OCI-LY1 (cell line): ENCODE measurements at regions not wholly inside any gene's neighbourhood (a gene's known extent, or its start where the extent isn't known, plus 50 kb on each side); places are given as distances from the start of the nearest gene placed in this dataset.

Experiments
- CTCF ChIP-seq: fragments of 200-600 bp; sonication (generic), shearing (Covaris generic); IDR thresholded peaks from 2 replicates; pipeline ENCODE4 v1.5.1; 2017; ENCODE audit warnings: mild to moderate bottlenecking, antibody characterized with exemption, low read length, moderate library complexity, mixed read lengths
- EZH2 ChIP-seq: fragments of 200-600 bp; sonication (generic), shearing (Covaris generic); IDR thresholded peaks from 2 replicates; pipeline ENCODE4 v1.8.0; 2017; ENCODE audit warnings: borderline replicate concordance, mixed run types, mild to moderate bottlenecking, antibody characterized with exemption, low read length, moderate library complexity, mixed read lengths

- TF ChIP-seq CTCF (no peak), EZH2 (no peak)
Measured at GRCh38 chr3:87359826-87360225, 83.4 kb upstream of the POU1F1 start.
